PC-9 (cell line): ENCODE measurements at regions not wholly inside any gene's neighbourhood (a gene's known extent, or its start where the extent isn't known, plus 50 kb on each side); places are given as distances from the start of the nearest gene placed in this dataset.

ENCODE experiments used
- EZH2 ChIP-seq: fragments of 200-600 bp; sonication (generic); IDR thresholded peaks from 2 replicates; pipeline ENCODE4 v1.8.0; 2017; ENCODE audit warnings: antibody characterized with exemption, low read depth
- TF ChIP-seq, protein P1 (sequence below): fragments of 200-600 bp; sonication (generic); conservative IDR thresholded peaks from 2 replicates; pipeline ENCODE4 v1.6.1; 2017; ENCODE audit warnings: mixed run types, antibody characterized with exemption, mild to moderate bottlenecking, moderate library complexity

DNA sequence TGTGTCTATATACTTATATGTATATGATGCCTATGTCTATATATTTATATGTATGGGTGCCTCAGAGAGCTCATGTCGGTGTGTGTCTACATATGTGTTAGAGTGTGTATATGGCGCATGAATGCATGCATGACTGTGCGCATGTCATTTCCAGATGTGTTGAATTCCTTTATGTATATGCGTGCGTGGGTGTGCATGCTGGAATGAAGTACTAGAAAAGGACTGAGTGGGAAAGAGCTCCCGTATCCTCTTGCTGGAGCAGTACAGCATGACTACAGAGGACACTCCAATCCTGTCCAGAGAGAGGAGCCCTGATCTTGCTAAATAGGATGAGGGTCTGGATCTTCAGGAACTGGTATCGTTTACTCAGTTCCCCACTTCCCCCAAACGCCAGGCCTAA is 56.8 kb upstream of the LRPPRC start:
- TF ChIP-seq, protein P1, sequence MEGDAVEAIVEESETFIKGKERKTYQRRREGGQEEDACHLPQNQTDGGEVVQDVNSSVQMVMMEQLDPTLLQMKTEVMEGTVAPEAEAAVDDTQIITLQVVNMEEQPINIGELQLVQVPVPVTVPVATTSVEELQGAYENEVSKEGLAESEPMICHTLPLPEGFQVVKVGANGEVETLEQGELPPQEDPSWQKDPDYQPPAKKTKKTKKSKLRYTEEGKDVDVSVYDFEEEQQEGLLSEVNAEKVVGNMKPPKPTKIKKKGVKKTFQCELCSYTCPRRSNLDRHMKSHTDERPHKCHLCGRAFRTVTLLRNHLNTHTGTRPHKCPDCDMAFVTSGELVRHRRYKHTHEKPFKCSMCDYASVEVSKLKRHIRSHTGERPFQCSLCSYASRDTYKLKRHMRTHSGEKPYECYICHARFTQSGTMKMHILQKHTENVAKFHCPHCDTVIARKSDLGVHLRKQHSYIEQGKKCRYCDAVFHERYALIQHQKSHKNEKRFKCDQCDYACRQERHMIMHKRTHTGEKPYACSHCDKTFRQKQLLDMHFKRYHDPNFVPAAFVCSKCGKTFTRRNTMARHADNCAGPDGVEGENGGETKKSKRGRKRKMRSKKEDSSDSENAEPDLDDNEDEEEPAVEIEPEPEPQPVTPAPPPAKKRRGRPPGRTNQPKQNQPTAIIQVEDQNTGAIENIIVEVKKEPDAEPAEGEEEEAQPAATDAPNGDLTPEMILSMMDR, result no peak
- TF ChIP-seq EZH2, result no peak
